Motor neuron (in vitro differentiated cells): ENCODE measurements at regions not wholly inside any gene's neighbourhood (a gene's known extent, or its start where the extent isn't known, plus 50 kb on each side); places are given as distances from the start of the nearest gene placed in this dataset.
"Not testable (repeated sequence)": the region's sequence is repeated elsewhere in the genome, so short reads cannot be mapped to it uniquely, and the experiment has no call there.

Experiments used
- ATAC-seq, 8 experiments: fragments of 200-7000 bp; cut with Tn5 transposase; replicated peaks in 6 of 8; 2 replicates each; pipeline ENCODE4 v1.8.0; 2021; ENCODE audit warnings: mild to moderate bottlenecking in 8 of 8, moderate library complexity in 8 of 8
- H3K27ac ChIP-seq, 2 donors: fragments of 250-450 bp; sonication (Bioruptor Pico); 2 replicates each; pipeline ENCODE4 v1.9.0; 2021; ENCODE audit warnings: antibody characterized with exemption in 2 of 2, mild to moderate bottlenecking in 2 of 2, moderate library complexity in 1 of 2
- H3K4me1 ChIP-seq, 2 donors: fragments of 250-450 bp; sonication (Bioruptor Pico); replicated peaks in 1 of 2; 2 replicates each; pipeline ENCODE4 v1.6.1; 2021; ENCODE audit warnings: antibody characterized with exemption in 2 of 2, mild to moderate bottlenecking in 2 of 2, moderate library complexity in 1 of 2
- H3K4me3 ChIP-seq, 5 donors: fragments of 250-450 bp; sonication (Bioruptor Pico); 2 replicates each; pipeline ENCODE4 v1.9.0; 2021; ENCODE audit warnings: antibody characterized with exemption in 5 of 5, mild to moderate bottlenecking in 5 of 5, moderate library complexity in 4 of 5
- WGBS, 10 experiments: fragments of 450-650 bp; shearing (Covaris generic); methylation state at CpG; one replicate each; pipeline ENCODE4 v1.0.0; 2022; 5-methylcytosine and 5-hydroxymethylcytosine counted together
- in situ Hi-C, 9 experiments: fragments of 400-800 bp; cut with MboI; loops; one replicate each; pipeline ENCODE4 v1.15.0; 2021; ENCODE audit warnings: low sequenced_read_pairs in 9 of 9, low pct_unique_long_range_greater_than_20kb in 2 of 9; ENCODE audit not compliant: unreplicated experiment in 9 of 9

DNA sequence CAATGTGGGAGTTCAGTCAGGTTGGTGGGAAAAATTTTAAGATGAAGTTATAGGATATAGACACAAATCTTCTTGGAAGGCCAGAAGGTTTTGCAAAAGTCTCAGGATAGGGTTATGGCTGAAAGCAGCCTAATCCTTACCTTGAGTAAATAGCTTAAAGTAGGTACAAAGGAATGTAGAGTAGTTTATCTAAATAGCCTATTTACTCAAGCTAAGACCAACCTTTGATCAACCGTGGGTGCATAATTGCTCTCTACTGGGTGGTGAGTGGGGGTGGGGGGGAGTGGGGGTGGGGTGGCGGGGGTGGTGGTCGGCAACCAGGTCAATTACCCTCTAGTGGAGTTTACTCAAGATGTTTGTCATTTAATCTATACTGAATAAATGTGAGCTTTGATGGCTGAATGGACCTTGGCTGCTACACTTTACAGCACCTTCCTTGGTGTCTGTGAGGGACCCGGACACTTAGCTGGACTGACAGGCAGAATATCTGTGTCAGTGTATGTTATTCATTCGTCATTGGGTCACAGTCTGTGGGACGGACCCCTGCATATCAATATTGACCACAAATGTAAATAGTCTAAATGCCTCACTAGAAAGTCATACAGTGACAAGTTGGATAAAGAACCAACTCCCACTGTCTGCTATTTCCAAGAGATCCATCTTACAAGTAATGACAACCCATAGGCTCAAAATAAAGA, 545.7 kb upstream of the PABPC4L start:
- no peak overlapping the region for H3K27ac ChIP-seq
- H3K4me1 ChIP-seq, result no peaks in the 10 kb centered on the region
- ATAC-seq, result no peak
- in situ Hi-C loops, result no loop called here
- H3K4me3 ChIP-seq, result no peak overlapping the region
- 0 to 100% (median 83%) methylated on average over 1 to 3 of the region's 6 CpGs; no CpG with 5 or more reads in 1 of the 10 experiments for WGBS, 10 experiments

DNA sequence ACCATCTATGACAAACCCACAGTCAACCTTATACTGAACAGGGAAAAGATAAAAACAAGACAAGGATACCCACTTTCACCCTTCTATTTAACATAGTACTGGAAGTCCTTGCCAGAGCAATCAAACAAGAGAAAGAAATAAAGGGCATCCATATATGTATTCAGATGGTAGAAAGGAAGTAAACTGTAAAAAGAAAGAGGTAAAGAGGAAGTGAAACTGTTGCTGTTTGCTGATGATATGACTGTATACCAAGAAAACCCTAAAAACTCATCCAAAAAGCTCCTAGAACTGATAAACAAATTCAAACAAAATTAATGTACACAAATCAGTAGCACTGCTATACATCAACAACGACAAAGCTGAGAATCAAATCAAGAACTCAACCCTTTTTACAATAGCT, 538.7 kb upstream of the PABPC4L start:
- no peaks in the 10 kb centered on the region for H3K4me1 ChIP-seq
- no peak overlapping the region for H3K4me3 ChIP-seq
- WGBS, 10 experiments, result 0 to 100% (median 75%) methylated on average over 1 of the region's 1 CpG; no CpG with 5 or more reads in 1 of the 10 experiments
- H3K27ac ChIP-seq, result no peak overlapping the region
- no peak for ATAC-seq
- in situ Hi-C loops, result no loop called here

DNA sequence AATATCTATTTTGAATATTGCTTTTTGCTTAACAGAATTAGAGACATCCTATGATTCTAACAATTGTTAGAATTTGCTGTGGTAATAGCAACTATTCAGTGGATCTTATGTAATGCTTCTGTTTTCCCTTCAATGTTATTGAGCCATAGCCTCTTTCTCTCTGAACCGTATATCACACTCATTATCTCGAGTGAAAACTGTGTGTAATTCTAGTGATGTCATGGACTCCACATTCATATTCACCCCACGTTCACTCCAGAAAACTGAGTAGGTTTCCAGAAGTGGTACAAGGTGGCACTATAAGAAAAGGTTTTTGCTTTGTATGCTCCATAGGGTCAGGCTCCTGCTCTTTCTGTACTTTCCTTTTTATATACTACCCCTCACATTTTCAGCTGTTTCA, 534.3 kb upstream of the PABPC4L start:
- Histone ChIP-seq H3K4me3 (no peak overlapping the region), H3K27ac (no peak overlapping the region), H3K4me1 (no peaks in the 10 kb centered on the region)
- ATAC-seq, result peak in 3 of 8 experiments; percentile 31 to 82 (median 64)
- 6 to 95% (median 40%) methylated on average over 1 to 3 of the region's 3 CpGs; no CpG with 5 or more reads in 1 of the 10 experiments for WGBS, 10 experiments
- in situ Hi-C loops, result no loop called here

DNA sequence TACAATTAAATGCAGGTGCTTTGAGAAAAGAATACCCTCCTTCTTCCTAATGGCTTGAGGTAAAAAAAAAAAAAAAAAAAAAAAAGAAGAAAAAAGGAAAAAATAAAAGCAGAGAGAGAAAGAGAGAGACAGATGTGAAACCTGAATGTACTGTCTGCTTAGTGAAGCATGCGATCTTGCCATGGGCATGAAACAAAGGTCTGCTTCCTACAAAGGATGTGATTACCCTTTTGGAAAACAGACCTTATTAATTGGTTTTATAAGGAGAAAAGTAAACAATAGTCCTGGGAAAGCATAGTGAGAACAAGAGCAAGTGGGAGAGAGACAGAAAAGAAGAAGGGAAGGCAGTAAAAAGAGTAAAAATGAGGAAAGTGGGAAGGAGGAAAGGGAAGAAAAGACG, 526.1 kb upstream of the PABPC4L start:
- no peak overlapping the region for H3K4me3 ChIP-seq
- no peaks in the 10 kb centered on the region for H3K4me1 ChIP-seq
- WGBS, 10 experiments, result 17 to 88% (median 60%) methylated on average over 2 of the region's 2 CpGs; no CpG with 5 or more reads in 1 of the 10 experiments
- no peak overlapping the region for H3K27ac ChIP-seq
- no peak for ATAC-seq
- in situ Hi-C loops, result no loop called here

DNA sequence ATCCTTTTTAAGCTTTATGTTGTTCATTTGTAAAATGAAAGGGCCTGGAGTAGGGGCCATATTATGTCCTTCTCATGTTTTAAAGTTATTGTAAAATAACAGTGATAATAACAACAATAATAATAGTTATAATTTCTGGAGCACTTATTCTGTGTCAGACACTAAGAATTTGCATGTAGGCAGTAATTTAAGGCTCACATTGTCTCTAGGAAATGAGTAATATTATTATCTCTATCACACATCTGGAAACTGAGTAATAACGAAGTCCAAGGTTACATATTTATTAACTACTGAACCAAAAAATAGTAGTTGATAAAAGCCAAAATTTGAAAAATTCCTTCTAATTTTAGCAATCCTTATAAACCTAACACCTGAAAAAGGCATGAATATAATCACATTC, 520.7 kb upstream of the PABPC4L start:
- in situ Hi-C loops, result no loop called here
- no peak overlapping the region for H3K4me3 ChIP-seq
- 0 to 100% (median 80%) methylated on average over 1 of the region's 1 CpG; no CpG with 5 or more reads in 1 of the 10 experiments for WGBS, 10 experiments
- no peak overlapping the region for H3K27ac ChIP-seq
- ATAC-seq, result no peak
- H3K4me1 ChIP-seq, result no peaks in the 10 kb centered on the region

DNA sequence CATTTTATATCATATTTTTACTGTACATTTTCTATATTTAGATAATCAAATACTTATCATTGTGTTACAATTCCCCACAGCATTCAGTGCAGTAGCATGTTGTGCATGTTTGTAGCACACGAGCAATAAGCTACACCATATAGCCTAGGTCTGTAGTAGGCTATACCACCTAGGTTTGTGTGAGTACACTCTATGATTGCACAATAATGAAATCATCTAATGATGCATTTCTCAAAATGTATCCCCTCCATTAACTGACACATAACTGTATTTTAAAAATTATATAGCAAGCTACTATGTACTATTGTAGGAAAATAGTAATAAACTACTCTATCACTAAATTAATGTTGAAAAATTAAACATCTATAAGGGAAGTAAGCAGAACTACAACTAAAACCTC, 518.4 kb upstream of the PABPC4L start:
- ATAC-seq, result no peak
- no peaks in the 10 kb centered on the region for H3K4me1 ChIP-seq
- H3K27ac ChIP-seq, result no peak overlapping the region
- WGBS, 10 experiments, result 0 to 100% (median 88%) methylated on average over 1 of the region's 1 CpG; no CpG with 5 or more reads in 4 of the 10 experiments
- H3K4me3 ChIP-seq, result no peak overlapping the region
- in situ Hi-C loops, result no loop called here

DNA sequence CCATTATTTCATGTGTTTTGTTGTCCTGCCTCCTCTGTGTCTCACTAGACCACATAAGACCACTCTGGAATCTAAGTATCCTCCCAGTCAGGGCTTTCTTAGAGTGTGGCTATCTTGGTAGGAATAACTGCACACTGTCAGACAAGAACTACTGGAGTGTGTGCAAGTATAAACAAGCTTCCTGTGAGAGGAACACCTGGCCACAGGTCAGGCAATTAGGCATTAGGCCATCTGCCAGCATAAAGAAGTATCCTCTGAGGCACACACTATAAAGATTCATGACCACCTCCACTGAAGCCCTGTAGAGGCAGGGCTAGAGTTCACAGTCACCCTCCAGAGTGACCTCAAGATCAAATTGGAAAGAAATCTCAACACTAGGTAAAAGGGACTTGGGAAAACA, 507.0 kb upstream of the PABPC4L start:
- Histone ChIP-seq H3K4me1 (no peaks in the 10 kb centered on the region), H3K27ac (no peak overlapping the region), H3K4me3 (no peak overlapping the region)
- ATAC-seq, result no peak
- in situ Hi-C loops, result no loop called here

DNA sequence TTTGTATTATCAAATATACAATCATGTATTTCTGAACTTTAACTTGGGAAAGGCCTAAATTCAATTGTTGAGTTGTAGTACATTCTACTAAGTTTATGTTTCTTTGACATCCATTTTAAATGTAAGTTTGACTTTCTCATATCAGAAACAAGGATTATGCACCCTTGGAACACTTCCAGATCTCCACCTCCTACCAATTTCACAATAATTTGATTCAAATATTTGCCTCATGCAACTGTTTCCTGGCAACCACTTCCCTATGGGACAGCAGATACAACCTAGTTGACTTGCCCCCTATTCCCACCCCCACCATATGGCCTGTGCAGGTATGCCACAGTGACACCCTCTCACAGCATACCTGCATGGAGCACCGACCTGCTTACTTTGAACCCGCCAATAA, 506.4 kb upstream of the PABPC4L start:
- 75 to 100% (median 100%) methylated on average over 1 to 2 of the region's 2 CpGs; no CpG with 5 or more reads in 6 of the 10 experiments for WGBS, 10 experiments
- no peak for ATAC-seq
- in situ Hi-C loops, result no loop called here

DNA sequence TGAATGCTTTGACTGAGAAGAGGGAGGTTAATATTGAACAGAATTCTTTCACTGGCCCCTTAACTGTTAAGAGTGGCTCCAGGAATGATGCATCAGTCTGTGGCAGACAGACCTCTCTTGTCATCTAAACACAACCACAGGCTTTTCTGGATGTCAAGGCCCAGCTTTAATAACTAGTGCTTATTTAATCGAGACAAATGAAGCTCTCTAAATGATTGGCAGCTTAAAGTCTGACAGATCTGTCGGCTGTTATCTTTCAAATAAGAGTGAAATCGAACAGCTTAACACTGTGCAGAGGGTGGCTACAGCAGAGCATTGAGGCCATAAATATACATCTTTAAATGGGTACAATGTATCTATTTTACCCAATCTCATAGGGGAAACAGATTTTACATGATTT, 500.8 kb upstream of the PABPC4L start:
- in situ Hi-C loops, result no loop called here
- no peak for ATAC-seq
- WGBS, 10 experiments, result 0 to 82% (median 40%) methylated on average over 1 to 3 of the region's 3 CpGs; no CpG with 5 or more reads in 1 of the 10 experiments

More for the DNA sequence above, 506.4 kb upstream of the PABPC4L start:
- Histone ChIP-seq H3K4me3 (no peak overlapping the region), H3K27ac (no peak overlapping the region), H3K4me1 (no peaks in the 10 kb centered on the region)

DNA sequence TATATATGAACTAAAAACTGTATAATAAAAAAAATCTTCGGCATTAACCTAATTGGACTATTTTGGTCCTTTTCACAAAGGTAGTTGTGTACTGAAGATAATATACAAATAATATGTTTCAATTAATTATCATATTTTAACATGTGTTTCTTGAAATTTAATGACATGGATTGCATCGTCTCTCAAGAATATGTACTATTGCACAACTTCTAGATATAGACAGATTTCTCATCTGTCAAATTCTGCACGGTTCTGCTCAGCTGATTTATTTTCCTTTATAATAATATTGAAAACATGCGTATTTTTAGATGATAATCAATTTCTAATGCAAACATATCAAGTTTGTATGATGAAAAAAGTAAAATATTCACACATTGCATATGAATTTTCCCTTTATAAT, 498.7 kb upstream of the PABPC4L start:
- H3K27ac ChIP-seq, result no peak overlapping the region
- 6 to 100% (median 87%) methylated on average over 1 to 4 of the region's 4 CpGs for WGBS, 10 experiments
- ATAC-seq, result no peak
- no peak overlapping the region for H3K4me3 ChIP-seq
- no peaks in the 10 kb centered on the region for H3K4me1 ChIP-seq
- in situ Hi-C loops, result no loop called here

More for the DNA sequence above, 500.8 kb upstream of the PABPC4L start:
- Histone ChIP-seq H3K4me3 (no peak overlapping the region), H3K4me1 (no peaks in the 10 kb centered on the region), H3K27ac (no peak overlapping the region)

DNA sequence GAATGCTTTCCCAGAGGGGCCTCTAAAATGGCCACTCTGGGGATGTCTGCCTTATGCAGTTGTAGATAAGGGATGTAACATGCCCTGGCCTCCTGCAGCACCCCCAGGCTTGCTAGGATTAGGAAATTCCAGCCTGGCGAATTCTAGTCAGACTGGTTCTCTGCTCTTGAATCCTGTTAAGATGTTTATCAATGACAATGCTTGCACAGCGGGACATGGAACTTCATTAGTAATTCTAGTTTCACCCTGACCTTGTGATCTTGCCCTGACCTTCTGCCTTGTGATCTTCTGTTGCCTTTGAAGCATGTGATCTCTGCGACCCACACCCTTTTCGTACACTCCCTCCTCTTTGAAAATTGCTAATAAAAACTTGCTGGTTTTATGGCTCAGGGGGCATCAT, 497.2 kb upstream of the PABPC4L start:
- ATAC-seq, H3K4me1 ChIP-seq, H3K4me3 ChIP-seq, H3K27ac ChIP-seq, in situ Hi-C loops: not testable (repeated sequence)
- WGBS, 10 experiments, result 17 to 94% (median 83%) methylated on average over 1 to 4 of the region's 4 CpGs; no CpG with 5 or more reads in 4 of the 10 experiments

DNA sequence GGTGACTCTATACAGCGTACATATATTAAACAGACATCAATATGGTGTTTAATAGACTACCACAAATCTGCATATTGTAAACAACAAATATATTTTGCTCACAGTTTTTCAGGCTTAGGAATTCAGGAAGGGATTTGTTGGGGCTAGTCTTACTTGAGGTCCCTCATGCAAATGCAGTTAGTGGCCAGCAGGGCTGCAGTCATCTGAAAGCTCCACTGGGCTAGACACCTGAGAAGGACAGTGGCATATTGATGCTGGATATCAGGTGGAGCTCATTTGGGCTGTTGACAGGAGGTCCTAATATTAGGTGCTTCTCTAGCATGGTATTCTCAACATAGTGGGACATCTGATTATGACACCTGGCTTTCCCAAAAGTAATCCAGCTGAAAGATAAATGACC, 493.8 kb upstream of the PABPC4L start:
- in situ Hi-C loops, result no loop called here
- Histone ChIP-seq H3K4me1 (peaks cover 2 to 8% of the 10 kb centered on the region in 2 donors), H3K4me3 (no peak overlapping the region), H3K27ac (no peak overlapping the region)
- WGBS, 10 experiments, result 40 to 100% (median 83%) methylated on average over 1 of the region's 1 CpG; no CpG with 5 or more reads in 7 of the 10 experiments
- ATAC-seq, result no peak

DNA sequence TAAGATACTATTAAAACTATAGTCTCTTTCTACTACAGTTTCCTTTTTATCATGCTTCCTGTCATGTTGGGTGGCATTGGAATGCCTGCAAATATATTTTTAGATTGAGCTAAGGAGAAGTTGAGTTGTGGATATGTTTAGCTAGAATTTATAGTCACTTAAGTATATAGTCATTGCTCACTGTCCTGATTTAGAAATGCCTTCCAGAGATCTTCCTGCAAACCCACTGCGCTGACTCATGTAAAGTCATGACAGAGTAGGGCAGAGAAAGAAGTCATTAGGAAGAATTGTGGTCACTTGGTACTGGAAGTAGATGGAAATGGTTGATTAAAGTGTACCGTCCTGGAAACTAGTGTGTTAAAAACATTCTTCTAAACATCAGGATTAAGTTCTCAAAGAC, 490.3 kb upstream of the PABPC4L start:
- H3K4me3 ChIP-seq, result no peak overlapping the region
- no peak overlapping the region for H3K27ac ChIP-seq
- WGBS, 10 experiments, result 52 to 100% (median 94%) methylated on average over 1 to 2 of the region's 2 CpGs; no CpG with 5 or more reads in 3 of the 10 experiments
- in situ Hi-C loops, result no loop called here
- peaks cover 2 to 8% of the 10 kb centered on the region in 2 donors for H3K4me1 ChIP-seq
- no peak for ATAC-seq
